GM19025 (cell line): ENCODE measurements at regions not wholly inside any gene's neighbourhood (a gene's known extent, or its start where the extent isn't known, plus 50 kb on each side); places are given as distances from the start of the nearest gene placed in this dataset.
A peak's percentile ranks its signal among the peaks of the same experiment; 100 is the strongest.

Experiments
- ATAC-seq: cut with Tn5 transposase; IDR thresholded peaks from one replicate; pipeline ENCODE4 v1.9.1; 2021; ENCODE audit warnings: mild to moderate bottlenecking, low read depth, moderate library complexity; ENCODE audit not compliant: unreplicated experiment

DNA sequence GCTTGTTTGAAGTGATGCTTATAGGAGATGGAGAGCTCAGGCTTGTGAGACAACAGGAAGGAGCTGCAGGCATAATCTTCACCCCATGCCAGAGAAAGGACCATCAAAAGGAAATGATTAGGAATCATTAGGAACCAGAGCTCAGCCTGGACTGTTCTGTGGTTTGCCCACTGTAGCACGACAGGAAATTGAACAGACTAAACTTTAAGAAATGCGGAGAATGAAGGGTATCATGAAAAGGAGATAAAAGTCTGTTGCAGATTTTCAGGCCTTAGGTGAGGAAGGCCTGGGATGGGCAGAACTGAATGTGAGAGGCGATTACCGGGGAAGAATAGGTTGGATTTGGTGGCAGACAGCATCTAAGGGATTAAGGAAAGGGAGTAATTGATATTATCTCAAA lies 292.0 kb upstream of the PLXNA2 start:
- no peak for ATAC-seq

- no peak for ATAC-seq
These were observed 293.0 kb upstream of the PLXNA2 start for GRCh38 chr1:208537198-208537597.

GRCh38 chr1:208538078-208538477 lies 293.9 kb upstream of the PLXNA2 start:
- no peak for ATAC-seq

DNA sequence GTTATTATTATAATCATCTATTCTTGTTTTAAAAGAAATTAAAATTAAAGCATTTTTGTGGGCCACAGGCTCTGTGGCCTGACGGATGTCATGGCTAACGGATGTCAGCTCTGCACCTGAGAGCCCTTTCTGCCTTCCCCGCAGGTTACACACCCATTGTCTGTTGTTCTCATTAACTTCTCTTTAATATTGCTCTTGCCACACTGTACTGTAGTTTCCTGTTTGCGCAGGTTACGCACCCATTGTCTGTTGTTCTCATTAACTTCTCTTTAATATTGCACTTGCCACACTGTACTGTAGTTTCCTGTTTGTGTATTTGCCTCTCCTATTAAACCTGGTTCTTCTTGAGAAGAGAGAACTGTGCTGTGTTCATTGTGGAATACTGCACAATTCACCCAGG lies 294.4 kb upstream of the PLXNA2 start:
- ATAC-seq, result no peak

- ATAC-seq, result no peak
These were observed 296.5 kb upstream of the PLXNA2 start for GRCh38 chr1:208540724-208541123.

DNA sequence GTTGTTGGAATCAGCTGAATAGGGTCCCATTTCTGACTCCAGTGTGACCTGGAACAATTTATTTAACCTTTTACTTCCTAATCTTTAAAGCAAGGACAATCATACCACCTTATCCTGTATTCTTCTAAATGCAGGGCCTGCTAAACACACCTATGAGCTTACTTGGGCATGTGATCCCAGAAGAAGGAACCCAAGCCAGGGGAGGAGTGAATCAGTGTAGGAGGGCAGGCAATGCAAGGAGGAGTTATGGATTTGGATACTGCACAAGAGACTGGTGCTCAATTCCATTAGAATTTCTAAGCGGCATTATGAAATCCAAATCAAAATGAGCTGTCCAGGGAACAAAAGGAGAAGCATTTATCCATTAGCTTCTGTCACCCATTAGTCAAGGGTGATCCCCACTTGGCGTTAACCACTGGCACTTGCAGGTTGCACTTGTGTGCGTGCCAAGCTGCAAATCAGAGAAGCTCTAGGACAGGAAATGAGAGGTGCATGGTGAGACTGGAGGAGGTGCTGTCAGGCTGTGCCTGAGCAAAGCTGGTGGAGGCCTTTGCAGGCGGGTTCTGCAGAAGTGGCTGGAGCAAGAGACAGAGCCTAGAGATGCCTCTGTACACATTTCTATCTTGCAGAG lies 297.2 kb upstream of the PLXNA2 start:
- peak; percentile 69 for ATAC-seq

DNA sequence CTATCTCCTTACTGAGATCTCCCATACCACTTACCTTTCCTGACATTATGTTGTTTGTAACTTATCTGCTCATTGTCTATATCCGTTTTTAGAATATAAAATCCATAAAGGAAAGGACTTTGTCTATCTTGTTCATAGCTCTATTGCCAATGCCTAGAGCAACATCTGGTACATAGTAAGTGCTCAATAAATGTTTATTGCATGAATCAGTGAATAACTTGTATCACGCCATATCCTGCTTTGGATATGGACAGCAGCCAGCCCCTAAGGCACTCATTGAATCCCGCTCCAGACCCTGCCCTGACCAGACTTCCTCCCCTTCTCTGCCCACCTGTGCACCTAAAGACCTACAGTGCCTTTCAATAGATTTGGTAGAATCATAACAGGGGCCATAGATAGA lies 298.1 kb upstream of the PLXNA2 start:
- no peak for ATAC-seq

- ATAC-seq, result no peak
These were observed 299.9 kb upstream of the PLXNA2 start for GRCh38 chr1:208544053-208544452.

- no peak for ATAC-seq
These were observed 300.6 kb upstream of the PLXNA2 start for GRCh38 chr1:208544794-208545193.

- ATAC-seq, result no peak
These were observed 306.8 kb upstream of the PLXNA2 start for GRCh38 chr1:208551024-208551423.

DNA sequence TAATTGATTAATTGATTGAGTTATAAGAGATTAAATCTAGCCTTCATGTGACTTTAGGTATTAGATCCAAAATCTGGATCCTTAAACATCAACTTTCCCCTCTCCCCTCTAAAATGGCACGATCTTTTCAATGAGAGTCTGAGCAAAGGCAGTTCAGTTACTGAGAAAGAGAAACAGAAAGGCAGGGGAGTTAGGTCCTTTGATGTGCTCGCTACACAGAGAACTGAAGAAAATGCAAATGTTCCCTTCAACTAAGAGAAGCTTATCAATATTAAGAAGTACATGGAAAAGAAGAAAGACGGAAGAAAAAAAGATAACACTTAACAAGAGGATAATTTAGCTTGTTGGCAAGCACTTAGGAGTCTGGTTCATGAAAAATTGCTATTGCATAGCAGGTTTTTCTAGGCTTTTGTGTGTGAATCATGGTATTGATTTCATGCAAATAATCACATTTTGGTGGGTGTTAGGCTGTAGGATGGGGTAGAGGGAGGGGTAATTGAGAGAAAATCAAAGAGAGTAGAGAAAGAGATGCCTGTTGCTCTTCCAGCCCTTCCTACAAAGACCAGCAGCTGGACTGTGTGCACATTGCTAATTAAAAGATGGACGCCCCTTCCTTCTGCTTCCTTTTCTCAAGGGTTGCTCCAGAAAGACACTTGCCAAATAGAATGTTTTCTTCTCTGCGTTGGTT lies 307.6 kb upstream of the PLXNA2 start:
- ATAC-seq, result peak; percentile 55

DNA sequence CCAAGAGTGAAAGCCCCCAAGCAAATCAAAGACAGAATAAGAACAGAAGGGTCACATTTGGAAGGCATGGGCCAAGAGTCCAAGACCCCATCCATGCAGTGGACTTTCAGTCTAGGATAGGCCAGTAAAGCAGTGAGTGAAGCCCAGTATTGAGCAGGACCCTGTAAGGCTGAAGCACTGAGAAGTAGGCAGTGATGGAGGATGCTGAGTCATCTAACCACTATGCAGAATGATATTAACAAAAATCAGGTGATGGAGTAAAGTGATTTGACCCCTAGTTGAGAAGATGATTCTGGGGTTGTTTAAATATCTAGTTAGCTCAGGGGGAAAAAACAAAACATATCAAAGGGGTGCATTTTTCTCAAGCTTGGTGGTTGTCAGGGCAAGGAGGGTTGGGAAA lies 308.7 kb upstream of the PLXNA2 start:
- ATAC-seq, result no peak

- no peak for ATAC-seq
These were observed 312.3 kb upstream of the PLXNA2 start for GRCh38 chr1:208556461-208556860.

GRCh38 chr1:208557046-208557722 lies 313.0 kb upstream of the PLXNA2 start:
- ATAC-seq, result no peak

- no peak for ATAC-seq
These were observed 313.5 kb upstream of the PLXNA2 start for GRCh38 chr1:208557723-208558094.

DNA sequence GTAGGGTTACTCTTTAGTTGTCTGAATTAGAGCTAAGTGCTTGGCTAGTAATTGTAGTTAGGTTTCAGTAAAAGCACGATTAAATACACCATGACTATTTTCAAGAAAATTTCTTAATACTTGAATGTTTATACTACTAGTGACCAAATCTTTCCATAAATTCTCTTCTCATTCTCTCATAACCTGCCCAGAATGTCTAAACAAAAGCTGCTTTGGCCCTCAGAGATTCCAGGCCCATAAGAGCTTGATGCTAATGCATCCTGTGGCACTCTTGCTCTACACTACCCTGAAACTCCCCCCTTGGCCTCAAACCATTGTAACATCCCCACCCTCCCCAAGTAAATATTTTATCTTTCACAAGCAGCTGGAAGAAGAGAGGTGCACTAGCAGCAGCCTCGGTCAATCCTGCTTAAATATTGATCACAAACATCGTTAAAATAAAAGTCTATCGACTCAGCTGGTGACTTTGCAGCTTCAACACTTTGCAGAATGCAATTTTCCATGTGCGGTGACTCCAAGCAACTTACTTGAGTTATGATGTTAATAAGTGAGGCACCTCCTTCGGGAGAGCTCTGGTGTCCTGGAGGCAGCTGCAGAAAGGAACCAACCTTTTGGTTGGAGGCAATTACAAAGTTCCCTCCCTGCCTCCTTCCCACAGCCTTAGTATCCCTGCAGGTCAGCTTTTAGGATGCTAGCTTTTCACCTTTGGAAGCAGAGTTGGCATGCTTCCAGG lies 315.6 kb upstream of the PLXNA2 start:
- ATAC-seq, result no peak

DNA sequence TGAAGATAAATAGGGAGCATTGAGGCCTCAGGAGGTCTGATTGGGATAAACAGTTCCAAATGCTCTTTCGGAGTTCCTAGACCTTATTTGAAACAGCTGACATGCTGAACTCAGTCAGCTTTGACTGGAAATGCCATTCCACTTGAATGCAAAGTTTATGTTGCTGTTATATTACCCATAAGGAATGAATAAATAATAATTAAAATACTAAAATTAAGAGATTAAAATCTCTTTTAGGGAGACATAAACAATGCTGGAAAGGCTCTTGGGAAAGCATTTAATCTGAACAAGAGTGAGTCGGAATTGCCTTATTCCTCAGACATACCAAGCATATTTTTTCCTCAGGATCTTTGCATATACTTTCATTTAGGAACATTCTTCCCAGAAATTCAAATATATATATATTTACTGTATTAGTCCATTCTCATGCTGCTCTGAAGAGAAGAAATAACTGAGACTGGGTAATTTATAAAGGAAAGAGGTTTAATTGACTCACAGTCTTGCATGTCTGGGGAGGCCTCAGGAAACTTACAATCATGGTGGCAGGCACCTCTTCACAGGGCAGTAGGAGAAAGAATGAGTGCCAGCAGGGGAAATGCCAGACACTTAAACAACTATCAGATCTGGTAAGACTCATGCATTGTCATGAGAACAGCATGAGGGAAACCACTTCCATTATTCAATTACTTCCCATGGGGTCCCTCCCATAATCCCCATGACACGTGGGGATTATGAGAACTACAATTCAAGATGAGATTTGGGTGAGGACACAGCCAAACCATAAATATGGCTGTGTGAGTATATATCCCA lies 318.2 kb upstream of the PLXNA2 start:
- ATAC-seq, result no peak

DNA sequence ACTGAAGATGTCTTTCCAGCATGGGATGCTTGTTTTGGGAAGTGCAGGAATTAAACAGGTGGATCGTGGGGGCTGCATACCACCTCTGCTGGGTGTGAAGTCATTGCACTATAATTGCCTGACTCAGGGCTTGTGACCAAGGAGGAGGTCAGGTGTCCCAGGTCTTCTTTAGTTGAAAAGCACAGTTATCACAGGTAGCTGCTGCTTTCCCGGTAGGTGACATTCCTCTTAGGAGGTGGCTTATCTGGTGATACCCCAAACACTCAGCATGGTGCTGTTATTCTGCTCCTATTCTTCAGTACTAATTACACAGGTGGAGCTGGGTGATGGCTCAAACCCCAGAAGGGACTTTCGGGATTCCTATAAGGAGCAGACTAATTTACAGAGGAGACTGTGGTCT lies 320.3 kb upstream of the PLXNA2 start:
- ATAC-seq, result no peak

DNA sequence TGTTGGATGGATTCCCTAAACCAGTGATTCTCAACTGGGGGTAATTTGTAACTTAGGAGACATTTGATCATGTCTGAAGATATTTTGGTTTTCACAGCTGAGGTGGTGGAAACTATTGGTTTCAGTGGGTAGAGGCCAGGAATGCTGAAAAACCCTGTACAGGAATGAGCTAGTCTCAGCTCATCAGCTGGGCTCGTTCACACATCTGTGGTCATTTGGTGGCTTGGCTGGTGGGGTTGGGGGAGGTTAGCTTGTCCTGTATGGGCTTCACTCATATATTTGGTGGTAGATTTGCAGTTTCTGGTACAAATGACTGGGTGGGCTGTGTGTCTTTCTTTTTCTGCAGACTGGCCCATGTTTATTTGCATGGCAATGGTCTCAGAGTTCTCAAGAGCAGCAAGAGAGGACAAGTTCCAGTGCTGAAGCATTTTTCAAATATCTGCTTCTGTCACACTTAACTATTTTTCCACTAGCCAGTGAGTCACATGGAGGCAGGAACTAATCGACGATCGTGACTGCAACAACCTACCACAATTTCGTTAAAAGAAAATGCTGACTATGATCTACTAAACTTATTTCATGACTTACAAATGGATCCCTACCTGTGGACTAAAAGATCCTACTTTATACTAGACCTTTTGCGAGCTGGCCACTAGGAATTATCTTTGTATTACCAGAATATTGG lies 321.7 kb upstream of the PLXNA2 start:
- no peak for ATAC-seq

- no peak for ATAC-seq
These were observed 325.0 kb upstream of the PLXNA2 start for GRCh38 chr1:208569181-208569580.
